AG04449 (cell line): ENCODE measurements at regions not wholly inside any gene's neighbourhood (a gene's known extent, or its start where the extent isn't known, plus 50 kb on each side); places are given as distances from the start of the nearest gene placed in this dataset.
"Not testable (repeated sequence)": the region's sequence is repeated elsewhere in the genome, so short reads cannot be mapped to it uniquely, and the experiment has no call there.

Experiments used
- CTCF ChIA-PET: fragments of 350-600 bp; formaldehyde crosslinking; extraction: SDS; loops from one replicate; lab custom pipeline; 2021; ENCODE audit warnings: antibody characterized with exemption; lab: Yijun Ruan, JAX
- POLR2A ChIA-PET: fragments of 400-600, 350-600 bp; formaldehyde crosslinking; extraction: SDS; loops from one replicate; lab custom pipeline; 2020; ENCODE audit warnings: antibody characterized with exemption, inconsistent platforms; lab: Yijun Ruan, JAX
- DNase-seq: peaks from one replicate; pipeline ENCODE4 v3.0.0-alpha.2; 2010; ENCODE audit warnings: low read depth, low spot score
- H3K4me3 ChIP-seq: 2 replicates; pipeline ENCODE4 v1.5.1; 2011; ENCODE audit warnings: low read depth, mild to moderate bottlenecking, control low read depth, low read length
- TF ChIP-seq, protein P1 (sequence below): IDR thresholded peaks from one replicate; pipeline ENCODE4 v1.5.1; 2011; ENCODE audit warnings: mild to moderate bottlenecking, moderate library complexity, low read length, control low read depth, inconsistent platforms; ENCODE audit not compliant: insufficient read depth; ENCODE audit errors: missing control alignments

DNA sequence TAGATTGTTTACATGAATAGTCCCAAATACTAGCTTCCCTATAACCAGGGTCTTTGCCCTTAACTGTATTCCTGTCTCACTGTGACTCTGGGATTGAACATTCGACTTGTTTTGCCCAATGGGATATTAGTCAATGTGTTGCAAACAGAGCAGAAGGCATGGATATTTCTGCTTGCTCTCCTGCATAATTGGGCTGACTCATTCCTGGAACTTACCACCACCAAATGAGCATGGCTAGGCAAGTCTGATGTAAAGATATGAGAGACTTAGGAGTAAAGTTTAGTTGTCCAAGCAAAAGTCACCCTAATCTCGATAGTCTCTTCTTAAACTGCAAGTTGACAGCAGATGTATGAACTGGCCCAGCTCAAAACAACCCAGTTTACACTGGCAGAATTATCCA is 273.5 kb upstream of the CCNG1 start:
- DNase-seq, result no peak
- ChIA-PET CTCF (no interaction called here), POLR2A (no interaction called here)
- TF ChIP-seq, protein P1, sequence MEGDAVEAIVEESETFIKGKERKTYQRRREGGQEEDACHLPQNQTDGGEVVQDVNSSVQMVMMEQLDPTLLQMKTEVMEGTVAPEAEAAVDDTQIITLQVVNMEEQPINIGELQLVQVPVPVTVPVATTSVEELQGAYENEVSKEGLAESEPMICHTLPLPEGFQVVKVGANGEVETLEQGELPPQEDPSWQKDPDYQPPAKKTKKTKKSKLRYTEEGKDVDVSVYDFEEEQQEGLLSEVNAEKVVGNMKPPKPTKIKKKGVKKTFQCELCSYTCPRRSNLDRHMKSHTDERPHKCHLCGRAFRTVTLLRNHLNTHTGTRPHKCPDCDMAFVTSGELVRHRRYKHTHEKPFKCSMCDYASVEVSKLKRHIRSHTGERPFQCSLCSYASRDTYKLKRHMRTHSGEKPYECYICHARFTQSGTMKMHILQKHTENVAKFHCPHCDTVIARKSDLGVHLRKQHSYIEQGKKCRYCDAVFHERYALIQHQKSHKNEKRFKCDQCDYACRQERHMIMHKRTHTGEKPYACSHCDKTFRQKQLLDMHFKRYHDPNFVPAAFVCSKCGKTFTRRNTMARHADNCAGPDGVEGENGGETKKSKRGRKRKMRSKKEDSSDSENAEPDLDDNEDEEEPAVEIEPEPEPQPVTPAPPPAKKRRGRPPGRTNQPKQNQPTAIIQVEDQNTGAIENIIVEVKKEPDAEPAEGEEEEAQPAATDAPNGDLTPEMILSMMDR, result no peak
- H3K4me3 ChIP-seq, result no peak overlapping the region

DNA sequence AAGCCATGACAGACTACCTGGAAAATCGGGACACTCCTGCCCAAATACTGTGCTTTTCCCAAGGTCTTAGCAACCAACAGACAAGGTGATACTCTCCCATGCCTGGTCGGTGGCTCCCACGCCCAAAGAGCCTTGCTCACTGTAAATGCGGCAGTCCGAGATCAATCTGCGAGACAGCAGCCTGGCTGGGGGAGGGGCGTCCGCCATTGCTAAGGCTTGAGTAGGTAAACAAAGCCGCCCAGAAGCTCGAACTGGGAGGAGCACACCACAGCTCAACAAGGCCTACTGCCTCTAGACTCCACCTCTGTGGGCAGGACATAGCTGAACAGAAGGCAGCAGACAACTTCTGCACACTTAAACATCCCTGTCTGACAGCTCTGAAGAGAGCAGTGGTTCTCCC is 272.1 kb upstream of the CCNG1 start:
- H3K4me3 ChIP-seq, result no peak overlapping the region
- ChIA-PET CTCF (no interaction called here), POLR2A (no interaction called here)
- DNase-seq, result no peak
- TF ChIP-seq, protein P1, result no peak

DNA sequence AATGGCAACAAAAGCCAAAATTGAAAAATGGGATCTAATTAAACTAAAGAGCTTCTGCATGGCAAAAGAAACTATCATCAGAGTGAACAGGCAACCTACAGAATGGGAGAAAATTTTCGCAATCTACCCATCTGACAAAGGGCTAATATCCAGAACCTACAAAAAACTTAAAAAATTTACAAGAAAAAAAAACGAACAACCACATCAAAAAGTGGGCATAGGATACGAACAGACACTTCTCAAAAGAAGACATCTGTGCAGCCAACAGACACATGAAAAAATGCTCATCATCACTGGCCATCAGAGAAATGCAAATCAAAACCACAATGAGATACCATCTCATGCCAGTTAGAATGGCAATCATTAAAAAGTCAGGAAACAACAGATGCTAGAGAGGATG is 267.2 kb upstream of the CCNG1 start:
- H3K4me3 ChIP-seq, POLR2A ChIA-PET, DNase-seq, CTCF ChIA-PET: not testable (repeated sequence)

DNA sequence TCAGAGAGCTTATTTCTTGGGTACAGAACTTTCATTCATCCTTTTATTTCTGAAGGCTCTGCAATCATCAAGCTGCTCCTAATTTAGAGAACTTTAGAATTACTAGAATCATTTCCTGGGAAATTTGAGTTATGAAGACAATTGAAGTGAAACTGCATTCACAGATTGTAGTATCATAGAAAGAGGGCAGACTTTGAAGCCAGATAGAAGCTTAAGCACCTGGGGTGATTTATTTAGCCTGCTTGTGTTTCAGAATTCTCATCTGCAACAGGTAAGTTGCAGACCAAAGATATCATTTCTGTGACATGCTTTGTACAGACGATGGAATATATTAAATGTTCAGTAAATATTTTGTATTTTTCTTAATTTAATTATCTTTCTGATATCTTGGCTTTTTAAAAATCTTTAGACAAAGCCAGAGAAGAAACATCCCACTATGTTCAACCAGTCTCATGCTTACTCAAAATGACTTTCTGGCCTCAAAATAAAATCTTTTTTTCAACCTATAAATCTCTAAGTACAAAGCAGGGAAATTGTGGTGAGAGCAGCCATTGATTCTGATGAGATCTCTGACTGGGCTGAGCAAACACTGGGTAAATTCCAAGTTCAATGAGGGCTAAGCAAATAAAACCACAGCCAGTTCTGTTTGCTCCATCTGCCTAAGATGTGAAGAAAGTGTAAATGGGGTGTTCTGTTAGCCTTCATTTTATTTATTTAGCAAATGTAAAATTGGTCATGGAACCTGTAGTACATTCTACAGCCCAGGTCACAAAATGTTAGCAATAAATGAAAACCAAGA is 264.7 kb upstream of the CCNG1 start:
- ChIA-PET POLR2A (no interaction called here), CTCF (no interaction called here)
- H3K4me3 ChIP-seq, result no peak overlapping the region
- DNase-seq, result no peak
- TF ChIP-seq, protein P1, result no peak

DNA sequence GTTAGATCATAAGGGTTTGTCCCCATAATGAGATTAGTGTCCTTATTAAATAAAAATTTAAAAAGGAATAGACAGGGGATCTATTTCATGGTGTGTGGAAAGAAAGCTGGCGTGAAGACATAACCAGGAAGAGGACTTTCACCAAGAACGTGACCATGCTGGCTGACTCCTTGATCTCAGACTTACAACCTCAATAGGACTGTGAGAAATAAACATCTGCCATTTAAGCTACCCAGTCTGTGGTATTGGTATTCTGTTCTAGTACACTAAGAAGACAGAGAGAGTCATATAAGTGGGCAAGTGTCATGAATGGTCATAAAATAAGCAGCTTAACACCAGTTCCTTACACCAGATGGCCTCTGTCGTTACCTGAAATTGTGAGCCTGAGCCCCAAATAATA is 259.4 kb upstream of the CCNG1 start:
- ChIA-PET CTCF (no interaction called here), POLR2A (no interaction called here)
- no peak overlapping the region for H3K4me3 ChIP-seq
- TF ChIP-seq, protein P1, result no peak
- no peak for DNase-seq

DNA sequence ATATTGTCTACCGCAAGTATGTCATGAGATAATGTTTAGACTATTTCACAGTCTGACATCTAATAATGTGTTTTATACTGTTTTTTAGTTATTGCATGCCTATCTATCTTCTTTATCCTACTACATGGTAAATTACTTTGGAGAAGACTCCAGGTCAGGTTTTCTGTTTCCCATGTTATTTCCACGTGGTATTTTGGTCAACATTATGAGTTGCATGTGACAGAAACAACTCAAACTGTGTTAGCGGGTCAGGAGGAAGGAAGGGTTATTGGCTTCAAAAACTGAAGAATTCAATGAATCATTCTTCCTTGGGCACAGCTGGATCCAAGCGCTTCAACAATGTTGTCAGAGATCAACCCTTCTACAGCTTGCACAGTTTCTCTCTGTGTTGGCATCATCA is 252.1 kb upstream of the CCNG1 start:
- ChIA-PET CTCF (no interaction called here), POLR2A (no interaction called here)
- no peak overlapping the region for H3K4me3 ChIP-seq
- TF ChIP-seq, protein P1, result no peak
- no peak for DNase-seq
